ENCODE measurements at regions not wholly inside any gene's neighbourhood (a gene's known extent, or its start where the extent isn't known, plus 50 kb on each side); places are given as distances from the start of the nearest gene placed in this dataset.
"Not testable (repeated sequence)": the region's sequence is repeated elsewhere in the genome, so short reads cannot be mapped to it uniquely, and the experiment has no call there.

- TF ChIP-seq CTCF, POLR2A (IDR thresholded peaks at IDR 0.05): not testable (repeated sequence)
Measured at GRCh38 chr10:30522661-30523078, 88.7 kb downstream of the MAP3K8 start.
